GM18907 (cell line): ENCODE measurements at regions not wholly inside any gene's neighbourhood (a gene's known extent, or its start where the extent isn't known, plus 50 kb on each side); places are given as distances from the start of the nearest gene placed in this dataset.

Experiments used
- ATAC-seq: cut with Tn5 transposase; IDR thresholded peaks from one replicate; pipeline ENCODE4 v1.9.1; 2021; ENCODE audit warnings: mild to moderate bottlenecking, moderate library complexity; ENCODE audit not compliant: unreplicated experiment

DNA sequence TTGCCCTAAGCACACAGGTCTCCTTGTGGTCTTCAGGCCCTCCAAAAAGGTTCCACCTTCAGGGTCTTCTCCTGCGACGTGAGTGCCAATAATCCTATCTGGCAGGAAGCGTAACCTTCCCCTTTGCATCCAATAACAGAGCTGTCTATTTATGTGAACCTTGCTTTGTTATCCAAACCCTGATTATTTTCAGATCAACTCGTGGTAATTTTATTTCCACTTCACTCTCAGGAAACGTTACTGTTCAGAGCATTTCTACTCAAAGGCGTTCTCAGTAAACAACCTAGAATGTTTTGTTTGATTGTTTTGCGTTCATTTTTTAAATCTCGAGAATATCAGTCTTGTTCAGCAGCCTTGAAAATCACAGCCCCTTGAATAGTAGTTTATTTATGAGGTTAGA is 232.3 kb upstream of the KLF6 start:
- no peak for ATAC-seq

DNA sequence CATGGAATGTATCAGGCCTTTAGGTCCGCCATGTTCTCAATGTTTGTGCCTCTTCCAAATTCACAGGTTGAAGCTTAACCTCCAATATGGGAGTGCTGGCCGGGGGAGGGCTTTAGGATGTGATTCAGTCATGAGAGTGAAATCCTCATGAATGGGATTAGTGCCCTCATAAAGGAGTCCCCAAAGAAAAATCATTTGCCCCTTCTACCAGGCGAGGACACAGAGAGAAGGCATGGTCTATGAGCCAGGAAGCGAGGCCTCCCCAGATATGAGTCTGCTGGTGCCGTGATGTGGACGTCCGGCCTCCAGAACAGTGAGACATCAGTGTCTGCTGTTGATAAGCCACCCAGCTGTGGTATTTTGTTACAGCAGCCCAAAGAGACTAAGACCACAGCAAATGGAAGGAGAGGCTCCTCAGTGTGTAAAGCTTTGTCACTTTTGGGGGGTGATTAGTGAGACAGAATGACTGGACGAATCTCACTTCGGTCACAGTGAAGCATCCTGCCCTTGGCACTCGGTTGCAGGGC is 231.3 kb upstream of the KLF6 start:
- no peak for ATAC-seq

- ATAC-seq: peak; percentile 51
Observed at GRCh38 chr10:4013651-4014121, 228.7 kb upstream of the KLF6 start.

DNA sequence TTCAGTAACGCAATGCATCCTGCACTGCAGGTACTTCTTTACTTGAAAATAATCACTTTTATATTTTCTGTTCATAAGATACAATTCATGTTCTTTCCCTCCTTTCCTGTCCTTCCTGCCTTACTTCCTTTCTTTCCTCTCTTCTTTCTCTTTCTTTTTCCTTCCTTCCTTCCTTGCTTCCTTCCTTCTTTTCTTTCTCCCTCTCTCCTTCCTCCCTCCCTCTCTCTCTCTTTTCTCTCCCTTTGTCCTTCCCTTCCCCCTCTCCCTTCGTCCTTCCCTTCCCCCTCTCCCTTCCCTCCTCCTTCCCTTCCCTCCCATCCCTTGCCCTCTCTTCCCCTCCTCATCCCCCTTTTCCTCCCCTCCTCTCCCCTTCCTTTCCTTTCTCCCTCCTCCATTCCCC is 227.8 kb upstream of the KLF6 start:
- no peak for ATAC-seq

- no peak for ATAC-seq
Observed at GRCh38 chr10:4011136-4011812, 226.3 kb upstream of the KLF6 start.

DNA sequence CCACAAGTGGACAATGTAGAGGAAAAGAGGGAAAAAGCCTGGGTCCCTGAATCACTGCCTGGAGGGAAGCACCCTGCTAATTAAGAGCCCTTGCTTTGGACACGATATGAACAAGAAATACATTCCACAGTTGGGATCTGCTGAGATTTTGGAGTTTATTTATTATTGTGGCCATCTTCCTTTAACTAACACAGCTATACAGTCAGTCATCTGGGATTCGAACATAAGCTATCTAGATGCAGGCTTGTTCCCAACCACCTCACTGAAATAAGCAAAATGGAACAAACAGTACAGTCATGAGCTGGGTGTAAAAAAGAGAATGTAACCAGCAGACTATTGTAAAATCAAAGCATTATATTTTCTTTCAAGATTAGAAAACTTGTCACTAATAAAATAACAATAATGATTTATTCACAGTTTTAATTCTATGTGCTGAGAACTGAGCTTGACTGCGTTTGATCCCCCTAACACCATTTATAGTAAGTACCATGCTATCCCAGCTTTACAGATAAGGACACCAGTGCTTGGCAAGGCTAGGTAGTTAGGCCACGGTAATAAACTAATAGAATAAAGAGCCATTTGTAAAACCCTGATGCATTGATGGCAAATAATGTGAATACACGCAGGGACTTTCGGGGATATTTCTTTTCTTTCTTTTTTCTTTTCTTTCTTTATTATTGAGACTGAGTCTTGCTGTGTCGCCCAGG is 223.8 kb upstream of the KLF6 start:
- ATAC-seq: no peak

DNA sequence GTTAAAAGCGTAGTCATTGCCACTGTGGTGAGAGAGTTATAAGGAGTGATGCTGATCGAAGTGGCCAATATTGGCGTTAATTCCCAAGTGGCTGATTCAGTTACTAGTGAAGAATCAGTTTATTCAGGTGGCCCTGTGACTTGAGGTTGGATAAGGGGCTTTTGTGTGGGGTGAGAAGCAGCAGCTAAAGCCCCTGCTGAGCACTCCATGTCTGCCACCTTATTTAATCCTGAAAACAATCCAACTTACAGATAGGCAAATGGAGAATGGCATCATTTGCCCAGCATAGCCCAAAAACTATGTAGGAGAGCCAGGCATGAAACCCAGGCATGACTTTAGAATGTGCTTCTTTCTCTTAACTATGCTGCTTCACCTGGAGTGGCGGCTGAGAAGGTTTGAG is 222.8 kb upstream of the KLF6 start:
- no peak for ATAC-seq

- ATAC-seq: no peak
Observed at GRCh38 chr10:4006858-4007257, 221.8 kb upstream of the KLF6 start.

DNA sequence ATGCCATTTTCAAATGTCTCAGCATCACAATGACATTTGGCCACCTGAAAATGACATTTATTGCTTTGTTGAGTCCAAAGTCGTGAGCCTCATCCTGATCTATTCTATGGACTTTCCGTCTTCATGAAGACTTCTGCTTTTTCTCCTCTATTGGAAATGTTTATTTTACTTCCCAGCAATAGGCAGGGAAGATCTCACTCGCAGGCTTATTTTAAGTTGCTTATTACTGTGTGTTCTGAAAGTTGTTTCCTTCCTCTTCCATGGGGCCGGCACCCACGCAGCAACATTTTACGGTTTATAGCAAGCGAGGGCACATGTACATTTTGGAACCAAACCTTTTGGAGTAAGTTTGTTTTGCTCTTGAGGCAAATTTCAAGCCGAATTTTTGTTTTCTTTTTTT is 221.0 kb upstream of the KLF6 start:
- no peak for ATAC-seq

DNA sequence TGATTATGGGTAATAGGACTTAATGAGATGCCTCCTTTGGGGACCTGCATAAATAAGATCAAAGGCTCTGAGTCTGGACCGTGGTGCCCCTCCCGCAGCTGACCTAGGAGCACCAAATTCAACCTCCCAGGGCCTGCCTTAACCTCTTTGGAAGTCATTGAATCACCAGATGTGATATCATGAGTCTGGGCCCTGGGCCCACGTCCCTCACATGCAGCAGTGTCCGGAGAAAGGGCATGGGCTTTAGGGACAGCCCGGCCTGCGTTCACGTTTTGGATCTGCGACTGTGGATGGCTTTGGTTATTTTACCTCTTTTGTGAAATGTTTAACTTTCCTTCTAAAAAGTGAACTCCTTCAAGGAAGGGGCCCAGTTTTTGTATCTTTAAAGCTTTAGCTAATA is 220.0 kb upstream of the KLF6 start:
- ATAC-seq: no peak

- ATAC-seq: no peak
Observed at GRCh38 chr10:4004144-4004543, 219.1 kb upstream of the KLF6 start.

DNA sequence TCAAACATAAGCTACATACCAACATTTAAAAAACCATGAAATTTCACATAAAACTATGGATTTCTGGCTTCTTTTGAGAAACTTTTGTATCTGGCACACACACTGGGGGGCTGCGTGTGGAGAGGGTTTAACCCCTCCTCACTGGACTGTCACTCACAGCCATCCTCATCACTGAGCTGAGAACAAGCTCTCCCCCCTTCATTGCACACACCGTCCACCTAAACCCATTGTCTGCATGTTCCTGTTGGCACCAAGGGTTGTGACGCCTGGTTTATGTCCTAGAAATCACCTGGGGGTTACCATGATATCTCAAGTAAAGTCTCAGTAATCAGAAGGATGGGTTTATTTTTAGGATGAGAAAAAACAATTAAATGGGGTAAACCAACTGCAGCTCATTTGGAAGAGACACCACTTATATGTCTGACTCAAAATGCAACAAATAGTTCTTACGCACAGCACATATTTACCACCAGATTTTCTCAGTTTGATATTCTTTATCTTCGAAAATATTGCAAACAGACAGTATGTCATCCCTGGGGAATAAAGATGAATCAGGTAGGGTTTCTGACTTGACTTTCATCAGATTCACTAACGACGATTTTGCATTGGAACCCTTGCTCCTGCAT is 218.5 kb upstream of the KLF6 start:
- no peak for ATAC-seq

DNA sequence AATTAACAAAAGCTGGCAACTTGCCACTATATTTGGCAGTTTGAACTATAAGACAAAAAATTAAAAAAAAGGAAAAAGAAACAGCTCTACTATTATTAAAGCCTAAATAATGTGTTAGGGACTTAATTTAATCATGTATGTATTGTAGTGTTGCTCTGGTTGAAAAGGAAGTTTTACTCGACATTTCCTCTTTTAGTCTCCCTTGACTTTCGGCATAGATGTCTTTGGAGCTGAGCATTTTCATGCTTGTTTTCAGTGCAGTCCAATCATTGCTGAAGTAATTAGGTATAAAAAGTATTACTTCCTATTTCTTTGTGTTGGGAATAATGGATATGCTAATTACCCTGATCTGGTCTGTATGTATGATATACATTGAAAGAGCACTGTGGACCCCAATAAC is 216.8 kb upstream of the KLF6 start:
- ATAC-seq: no peak

GRCh38 chr10:3999642-4000041 is 214.6 kb upstream of the KLF6 start:
- no peak for ATAC-seq

GRCh38 chr10:3996697-3997096 is 211.7 kb upstream of the KLF6 start:
- ATAC-seq: no peak

DNA sequence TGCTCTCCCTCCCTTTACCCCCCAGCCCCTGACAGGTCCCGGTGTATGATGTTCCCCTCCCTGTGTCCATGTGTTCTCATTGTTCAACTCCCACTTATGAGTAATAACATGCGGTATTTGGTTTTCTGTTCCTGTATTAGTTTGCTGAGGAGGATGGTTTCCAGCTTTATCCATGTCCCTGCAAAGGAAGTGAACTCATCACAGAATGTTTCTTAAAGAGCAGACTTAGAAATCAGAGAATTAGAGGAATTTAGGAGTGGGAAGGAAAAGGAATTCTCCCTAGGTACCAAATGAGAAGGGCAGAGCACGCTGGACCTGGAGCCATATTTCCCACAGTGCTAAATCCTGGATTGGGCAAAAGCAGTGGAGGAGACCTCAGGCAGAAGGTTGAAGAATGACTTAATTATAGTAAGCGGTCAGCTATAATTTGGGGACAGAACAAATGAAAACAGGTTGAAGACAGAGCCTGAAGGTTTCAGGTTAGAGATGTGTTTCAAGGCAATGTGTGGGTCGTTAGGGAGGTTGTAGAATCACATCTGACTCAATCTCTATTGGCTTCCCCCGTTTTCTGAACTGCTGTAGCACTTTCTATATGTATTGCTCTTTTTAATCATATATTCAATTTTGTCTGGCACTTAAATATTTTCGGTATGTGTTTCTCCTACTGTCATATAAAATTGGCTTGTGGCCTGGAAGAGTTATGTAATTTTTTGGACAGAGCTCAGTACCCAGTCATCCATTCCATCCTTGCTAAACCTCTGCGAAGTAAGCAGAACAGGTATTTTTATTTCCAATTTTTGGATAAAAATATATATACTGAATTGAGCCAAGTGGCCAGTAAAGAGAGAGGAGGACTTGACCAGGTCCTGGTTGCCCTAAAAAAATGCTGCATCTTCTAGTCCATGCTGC is 210.5 kb upstream of the KLF6 start:
- no peak for ATAC-seq

DNA sequence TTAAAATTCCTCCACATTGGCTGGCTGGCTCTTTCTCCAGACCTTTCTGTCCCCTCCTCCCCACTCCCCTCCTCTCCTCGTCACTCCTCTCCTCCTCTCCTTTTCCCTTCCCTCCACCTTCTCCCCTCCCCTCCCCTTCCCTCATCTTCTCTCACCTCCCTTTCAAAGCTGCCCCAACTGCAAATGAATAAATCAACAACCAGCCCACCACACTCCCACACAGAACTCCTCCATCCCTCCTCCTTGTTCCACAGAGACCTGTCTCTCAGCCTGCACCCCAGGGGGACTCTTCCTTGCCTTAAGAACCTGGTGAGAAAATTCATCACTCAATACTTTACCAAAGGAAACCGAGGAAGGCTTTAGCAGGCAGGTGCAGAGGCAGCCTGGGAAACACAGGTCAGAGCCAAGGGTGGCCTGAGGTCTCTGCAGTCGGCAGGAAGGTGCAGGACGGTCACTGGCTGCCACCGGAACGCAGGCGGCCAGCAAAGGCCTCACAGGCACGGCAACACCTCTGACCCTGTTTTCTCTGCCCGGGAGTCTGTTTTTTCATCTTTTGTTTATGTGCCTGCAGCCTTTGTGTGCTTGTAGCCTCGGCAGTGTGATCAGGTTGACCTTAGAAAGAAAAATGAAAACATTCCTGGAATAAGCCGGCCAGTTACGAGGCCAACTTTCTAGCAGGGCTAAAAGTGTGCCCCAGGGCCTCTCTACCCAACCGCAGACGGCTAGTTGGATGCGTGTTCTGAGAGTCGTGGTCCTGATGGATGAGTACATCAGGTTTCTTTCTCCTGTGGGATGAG is 207.6 kb upstream of the KLF6 start:
- no peak for ATAC-seq

DNA sequence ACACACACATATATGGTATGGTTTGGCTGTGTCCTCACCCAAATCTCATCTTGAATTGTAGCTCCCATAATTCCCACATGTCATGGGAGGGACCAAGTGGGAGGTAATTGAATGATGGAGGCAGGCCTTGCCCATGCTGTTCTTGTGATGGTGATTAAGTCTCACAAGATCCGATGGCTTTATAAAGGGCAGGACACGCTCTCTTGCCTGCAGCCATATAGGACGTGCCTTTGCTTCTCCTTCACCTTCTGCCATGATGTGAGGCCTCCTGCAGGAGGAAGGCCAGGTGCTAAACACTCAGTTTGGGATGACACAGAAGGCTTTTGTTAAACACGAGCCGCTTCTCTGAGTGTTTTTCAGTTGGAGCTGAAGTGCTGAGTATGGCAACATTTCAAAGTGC is 205.3 kb upstream of the KLF6 start:
- no peak for ATAC-seq

DNA sequence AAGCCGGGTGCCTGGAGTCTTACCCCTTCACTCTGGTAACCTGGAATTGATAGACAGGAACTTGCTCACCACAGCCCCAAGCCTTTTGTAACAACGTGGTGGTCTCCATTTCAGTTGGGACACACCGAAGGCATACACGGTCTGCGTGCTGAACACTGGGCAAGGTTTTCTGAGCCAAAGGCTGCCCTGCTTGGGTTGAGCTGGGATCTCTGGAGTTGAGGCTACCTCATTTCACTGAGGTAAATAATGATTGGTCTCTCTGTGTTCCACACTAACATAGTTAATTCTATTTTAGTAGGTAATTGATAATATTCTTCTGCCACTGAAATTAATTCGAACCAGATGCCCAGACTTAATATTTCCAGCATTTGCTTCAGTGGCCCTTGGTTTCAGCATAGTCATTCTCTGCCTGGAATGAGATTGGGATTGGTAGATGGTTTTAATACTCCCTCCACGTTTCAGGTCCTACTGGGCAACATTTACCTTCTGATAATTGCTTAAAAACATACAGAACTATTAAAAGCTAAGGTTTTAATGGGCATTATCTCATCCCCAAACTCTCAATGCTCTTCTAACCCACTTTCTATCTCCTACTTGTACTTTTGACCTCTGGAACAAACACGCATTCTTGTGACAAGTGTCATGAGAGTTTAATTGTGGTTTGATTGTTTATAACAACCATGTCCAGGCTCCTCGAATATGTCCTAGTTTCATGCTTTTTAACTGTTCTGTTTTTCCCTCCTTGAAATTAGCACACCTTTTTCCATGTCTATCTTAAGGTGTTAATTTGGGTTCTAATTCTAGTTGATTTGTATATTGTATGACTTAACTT is 202.3 kb upstream of the KLF6 start:
- no peak for ATAC-seq
